Right lobe of liver (tissue), 6 donors: ENCODE measurements at regions not wholly inside any gene's neighbourhood (a gene's known extent, or its start where the extent isn't known, plus 50 kb on each side); places are given as distances from the start of the nearest gene placed in this dataset.

Experiments used
- ATAC-seq, 4 donors: fragments of 200-7000 bp; cut with Tn5 transposase; one replicate each; pipeline ENCODE4 v1.9.1; 2020; ENCODE audit warnings: mild to moderate bottlenecking in 4 of 4, moderate library complexity in 4 of 4
- DNase-seq, 3 donors: peaks; one replicate each; pipeline ENCODE4 v3.0.0-alpha.2; 2020
- H3K27ac ChIP-seq, 3 donors: fragments of 200-600 bp; one replicate each; pipeline ENCODE4 v1.8.0; 2022
- H3K27me3 ChIP-seq, 2 donors: fragments of 200-600 bp; one replicate each; pipeline ENCODE4 v1.8.0; 2022
- H3K36me3 ChIP-seq, 4 donors: fragments of 200-600 bp; sonication (generic) in 1 of 4; one replicate each; pipeline versions ENCODE4 v1.5.1 to v1.8.0; 2017 to 2022; ENCODE audit warnings: control low read depth in 1 of 4
- H3K4me1 ChIP-seq, 4 donors: fragments of 200-600 bp; sonication (generic) in 1 of 4; one replicate each; pipeline versions ENCODE4 v1.5.1 to v1.8.0; 2017 to 2022; ENCODE audit warnings: control low read depth in 1 of 4
- H3K4me3 ChIP-seq, 3 donors: fragments of 200-600 bp; one replicate each; pipeline ENCODE4 v1.8.0; 2022
- H3K9me3 ChIP-seq, 4 donors: fragments of 200-600 bp; sonication (generic) in 1 of 4; one replicate each; pipeline versions ENCODE4 v1.5.1 to v1.8.0; 2017 to 2022; ENCODE audit warnings: control low read depth in 1 of 4
- CTCF ChIP-seq, 4 donors: fragments of 200-600 bp in 3 of 4; fragments of 450-650 bp in 1 of 4; IDR thresholded peaks; one replicate each; pipeline versions ENCODE4 v1.5.1 to v1.8.0; 2016 to 2022; ENCODE audit warnings: antibody characterized with exemption in 4 of 4, mild to moderate bottlenecking in 2 of 4
- POLR2A ChIP-seq: fragments of 450-650 bp; IDR thresholded peaks from one replicate; pipeline ENCODE4 v1.6.1; 2017; ENCODE audit warnings: antibody characterized with exemption, mild to moderate bottlenecking
- WGBS: methylation state at CpG from one replicate; pipeline ENCODE4 v1.1.6; 2018; ENCODE audit warnings: low coverage, low lambda C conversion rate; ENCODE audit not compliant: insufficient coverage; ENCODE audit errors: missing lambda C conversion rate; 5-methylcytosine and 5-hydroxymethylcytosine counted together
- intact Hi-C, 2 donors: fragments of 100-400 bp; cut with DNase I; formaldehyde crosslinking; loops; one replicate each; pipeline versions ENCODE4 v1.11.2 to v1.14.1; 2022
- donor health status: DM: no; HTN: yes; CAD: no.
- donor health status: DM: no; HTN: no; CAD: no.
- donor health status: DM: no; HTN: no; CAD: no.
- donor health status: DM: no; HTN: yes; CAD: no.
- donor health status: DM: no; HTN: yes; CAD: no.

GRCh38 chr11:42201603-42202148, 742.2 kb upstream of the LRRC4C start:
- TF ChIP-seq POLR2A: no peak
- no peak for TF ChIP-seq CTCF (IDR thresholded peaks at IDR 0.05)
- Histone ChIP-seq H3K4me3 (no peak overlapping the region), H3K36me3 (no peaks in the 10 kb centered on the region), H3K27ac (no peak overlapping the region), H3K27me3 (no peaks in the 10 kb centered on the region), H3K9me3 (no peaks in the 10 kb centered on the region), H3K4me1 (peaks cover 0 to 12% (median 1%) of the 10 kb centered on the region in 4 donors)
- 71% methylated on average over 6 of the region's 6 CpGs for WGBS
- intact Hi-C loops: no loop called here
- ATAC-seq: no peak
- DNase-seq: no peak

GRCh38 chr11:42205518-42205917, 746.1 kb upstream of the LRRC4C start:
- peaks cover 0 to 12% (median 1%) of the 10 kb centered on the region in 4 donors for H3K4me1 ChIP-seq
- no peaks in the 10 kb centered on the region for H3K36me3 ChIP-seq
- no peaks in the 10 kb centered on the region for H3K27me3 ChIP-seq
- intact Hi-C loops: no loop called here
- peak; percentile 32 to 67 (median 61) for DNase-seq
- no peaks in the 10 kb centered on the region for H3K9me3 ChIP-seq
- no peak overlapping the region for H3K27ac ChIP-seq
- H3K4me3 ChIP-seq: no peak overlapping the region
- ATAC-seq: peak; percentile 94 to 100 (median 97)
- whole genome bisulfite sequencing: 17% methylated on average over 1 of the region's 1 CpG
- TF ChIP-seq POLR2A (no peak), CTCF (IDR thresholded peaks at IDR 0.05) (no peak)

DNA sequence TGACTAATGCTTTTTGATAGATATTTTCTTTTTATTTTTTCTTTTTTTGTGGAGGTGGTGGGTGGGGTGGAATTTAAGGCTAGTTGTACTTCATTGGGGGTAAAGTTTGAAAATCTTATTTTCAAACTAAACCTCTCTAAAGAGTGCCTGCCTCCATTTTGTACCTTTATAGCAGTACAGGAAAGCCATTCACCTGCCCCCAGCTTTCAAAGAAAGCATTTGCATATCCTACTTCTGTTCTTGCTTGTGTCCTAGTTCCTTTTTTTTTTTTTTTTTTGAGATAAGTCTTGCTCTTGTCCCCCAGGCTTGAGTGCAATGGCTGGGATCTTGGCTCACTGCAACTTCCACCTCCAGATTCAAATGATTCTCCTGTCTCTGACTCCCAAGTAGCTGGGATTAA, 766.2 kb upstream of the LRRC4C start:
- Histone ChIP-seq H3K4me1 (no peaks in the 10 kb centered on the region), H3K27me3 (no peaks in the 10 kb centered on the region), H3K4me3 (no peak overlapping the region), H3K27ac (no peak overlapping the region), H3K36me3 (no peaks in the 10 kb centered on the region), H3K9me3 (no peaks in the 10 kb centered on the region)
- TF ChIP-seq CTCF (IDR thresholded peaks at IDR 0.05): no peak
- TF ChIP-seq POLR2A: no peak
- no peak for ATAC-seq
- DNase-seq: no peak
- intact Hi-C loops: no loop called here

GRCh38 chr11:42232673-42233072, 773.2 kb upstream of the LRRC4C start:
- DNase-seq: no peak
- Histone ChIP-seq H3K27ac (no peak overlapping the region), H3K4me1 (no peaks in the 10 kb centered on the region), H3K27me3 (no peaks in the 10 kb centered on the region), H3K4me3 (no peak overlapping the region), H3K36me3 (no peaks in the 10 kb centered on the region), H3K9me3 (no peaks in the 10 kb centered on the region)
- TF ChIP-seq POLR2A: no peak
- no peak for TF ChIP-seq CTCF (IDR thresholded peaks at IDR 0.05)
- intact Hi-C loops: no loop called here
- ATAC-seq: no peak
- 28% methylated on average over 5 of the region's 5 CpGs for WGBS

GRCh38 chr11:42234451-42234951, 775.0 kb upstream of the LRRC4C start:
- no peaks in the 10 kb centered on the region for H3K27me3 ChIP-seq
- no peak overlapping the region for H3K27ac ChIP-seq
- no peaks in the 10 kb centered on the region for H3K36me3 ChIP-seq
- no peaks in the 10 kb centered on the region for H3K9me3 ChIP-seq
- H3K4me3 ChIP-seq: no peak overlapping the region
- no peak for DNase-seq
- TF ChIP-seq POLR2A: no peak
- no peak for TF ChIP-seq CTCF (IDR thresholded peaks at IDR 0.05)
- ATAC-seq: no peak
- 20% methylated on average over 1 of the region's 1 CpG for WGBS
- no peaks in the 10 kb centered on the region for H3K4me1 ChIP-seq
- intact Hi-C loops: no loop called here
